K562 (cell line): ENCODE measurements at regions not wholly inside any gene's neighbourhood (a gene's known extent, or its start where the extent isn't known, plus 50 kb on each side); places are given as distances from the start of the nearest gene placed in this dataset.
A peak's percentile ranks its signal among the peaks of the same experiment; 100 is the strongest.

Source experiments
- BRD4 ChIP-seq: fragments of 200-600 bp; sonication (generic); IDR thresholded peaks from 2 replicates; pipeline ENCODE4 v1.6.1; 2017; ENCODE audit warnings: inconsistent platforms
- GTF2A2 ChIP-seq: IDR thresholded peaks from 2 replicates; pipeline ENCODE4 v1.6.1; 2016; ENCODE audit warnings: mild to moderate bottlenecking, missing genetic modification characterization, missing compliant biosample characterization
- HDAC3 ChIP-seq: fragments of 450-650 bp; IDR thresholded peaks from 2 replicates; pipeline ENCODE4 v1.6.1; 2018; ENCODE audit warnings: borderline replicate concordance, mild to moderate bottlenecking, moderate library complexity; ENCODE audit not compliant: partially characterized antibody
- HEY1 ChIP-seq: fragments of 250-450 bp; sonication (Bioruptor Pico); IDR thresholded peaks from 2 replicates; pipeline ENCODE4 v1.5.0; 2020; ENCODE audit warnings: mild to moderate bottlenecking, moderate library complexity, borderline replicate concordance
- IRF1 ChIP-seq: sonication (generic); formaldehyde crosslinking; IDR thresholded peaks from 2 replicates; pipeline ENCODE4 v1.8.0; 2022; ENCODE audit warnings: missing genetic modification reagents, mild to moderate bottlenecking, borderline replicate concordance
- MAFG ChIP-seq: fragments of 450-650 bp; conservative IDR thresholded peaks from 2 replicates; pipeline ENCODE4 v1.6.1; 2016; ENCODE audit warnings: missing genetic modification characterization, missing compliant biosample characterization
- MECOM ChIP-seq: fragments of 250-450 bp; sonication (Bioruptor Pico); IDR thresholded peaks from 2 replicates; pipeline ENCODE4 v1.8.0; 2022; ENCODE audit warnings: inconsistent platforms
- NBN ChIP-seq: fragments of 450-650 bp; IDR thresholded peaks from 2 replicates; pipeline ENCODE4 v1.6.1; 2016; ENCODE audit warnings: low read depth, mild to moderate bottlenecking
- NFIX ChIP-seq: fragments of 250-450 bp; sonication (Bioruptor Pico); IDR thresholded peaks from 2 replicates; pipeline ENCODE4 v1.4.0; 2020; ENCODE audit warnings: low read depth, mild to moderate bottlenecking, moderate library complexity
- NR1H2 ChIP-seq: sonication (generic); formaldehyde crosslinking; IDR thresholded peaks from 2 replicates; pipeline ENCODE4 v1.4.0; 2020; ENCODE audit warnings: mild to moderate bottlenecking, missing genetic modification reagents
- RBFOX2 ChIP-seq: fragments of 200-400 bp; formaldehyde crosslinking; IDR thresholded peaks from 2 replicates; pipeline ENCODE4 v1.6.1; 2017; ENCODE audit warnings: low read depth, mild to moderate bottlenecking, low read length, moderate library complexity
- TBP ChIP-seq: optimal IDR thresholded peaks from 2 replicates; pipeline ENCODE3; 2011; ENCODE audit warnings: low read depth, low read length, improper control_type of control experiment
- TFAP4 ChIP-seq: sonication (generic); formaldehyde crosslinking; IDR thresholded peaks from 2 replicates; pipeline ENCODE4 v1.8.0; 2022; ENCODE audit warnings: missing genetic modification reagents, mild to moderate bottlenecking, moderate library complexity, borderline replicate concordance
- UBTF ChIP-seq, 2 experiments: IDR thresholded peaks; 2 replicates each; pipeline ENCODE4 v1.6.1; 2012; ENCODE audit warnings: improper control_type of control experiment in 2 of 2, low read depth in 2 of 2, low read length in 2 of 2, borderline replicate concordance in 1 of 2
- USF1 ChIP-seq: sonication (generic); formaldehyde crosslinking; IDR thresholded peaks from 2 replicates; pipeline ENCODE4 v1.9.0; 2022; ENCODE audit warnings: mild to moderate bottlenecking, missing genetic modification reagents
- ZBTB9 ChIP-seq: fragments of 450-650 bp; formaldehyde crosslinking; IDR thresholded peaks from 2 replicates; pipeline ENCODE4 v1.4.0; 2020; ENCODE audit warnings: mild to moderate bottlenecking, moderate library complexity
- ZFP91 ChIP-seq: sonication (generic); formaldehyde crosslinking; IDR thresholded peaks from 2 replicates; pipeline ENCODE4 v1.8.0; 2022; ENCODE audit warnings: mild to moderate bottlenecking, missing genetic modification reagents
- ZKSCAN1 ChIP-seq: fragments of 150-350 bp; IDR thresholded peaks from 2 replicates; pipeline ENCODE4 v1.6.1; 2016; ENCODE audit warnings: low read depth, low read length
- ZNF717 ChIP-seq: fragments of 250-450 bp; sonication (Bioruptor Pico); IDR thresholded peaks from 2 replicates; pipeline ENCODE4 v1.5.0; 2021

GRCh38 chr7:106176414-106177299 lies 64.5 kb upstream of the SYPL1 start (continued):
- TF ChIP-seq USF1 (CRISPR knock-in tag) (peak; percentile 61), ZNF717 (CRISPR knock-in tag) (no peak), UBTF (IDR thresholded peaks at IDR 0.05; ENCODE audit: borderline replicate concordance in 1 of 2, low read depth in 2 of 2, low read length in 2 of 2) (0 out of 4 replicates have a peak, but pooled peaks of 1 of the 2 experiments have one; percentile 35), ZBTB9 (CRISPR knock-in tag) (0 out of 2 replicates have a peak, but pooled peaks have one; percentile 71), ZFP91 (CRISPR knock-in tag) (0 out of 2 replicates have a peak, but pooled peaks have one; percentile 39), GTF2A2 (tag) (no peak), HDAC3 (no peak), MAFG (0 out of 2 replicates have a peak, but pooled peaks have one; percentile 20), TFAP4 (CRISPR knock-in tag) (peak; percentile 58; the same call in 1 of the 2 replicates), NFIX (no peak), BRD4 (no peak), RBFOX2 (no peak), IRF1 (CRISPR knock-in tag) (no peak), HEY1 (CRISPR knock-in tag) (peak; percentile 28; the same call in 1 of the 2 replicates), ZKSCAN1 (no peak), NBN (0 out of 2 replicates have a peak, but pooled peaks have one; percentile 10), TBP (peak; percentile 23), NR1H2 (CRISPR knock-in tag) (no peak), MECOM (CRISPR knock-in tag) (no peak)
